Coronary artery (tissue), 2 donors: ENCODE measurements at regions not wholly inside any gene's neighbourhood (a gene's known extent, or its start where the extent isn't known, plus 50 kb on each side); places are given as distances from the start of the nearest gene placed in this dataset.

ENCODE experiments used
- DNase-seq: peaks from one replicate; pipeline ENCODE4 v3.0.0-alpha.2; 2017; ENCODE audit warnings: low spot score
- H3K27ac ChIP-seq, 2 donors: fragments of 200-600 bp; sonication (generic); one replicate each; pipeline ENCODE4 v1.5.1; 2016 to 2019
- H3K4me3 ChIP-seq: fragments of 200-600 bp; sonication (generic); 2 replicates; pipeline ENCODE4 v1.5.1; 2016; ENCODE audit warnings: mild to moderate bottlenecking, moderate library complexity
- CTCF ChIP-seq: fragments of 200-600 bp; sonication (generic); IDR thresholded peaks from one replicate; pipeline ENCODE4 v1.5.1; 2019; ENCODE audit warnings: antibody characterized with exemption

DNA sequence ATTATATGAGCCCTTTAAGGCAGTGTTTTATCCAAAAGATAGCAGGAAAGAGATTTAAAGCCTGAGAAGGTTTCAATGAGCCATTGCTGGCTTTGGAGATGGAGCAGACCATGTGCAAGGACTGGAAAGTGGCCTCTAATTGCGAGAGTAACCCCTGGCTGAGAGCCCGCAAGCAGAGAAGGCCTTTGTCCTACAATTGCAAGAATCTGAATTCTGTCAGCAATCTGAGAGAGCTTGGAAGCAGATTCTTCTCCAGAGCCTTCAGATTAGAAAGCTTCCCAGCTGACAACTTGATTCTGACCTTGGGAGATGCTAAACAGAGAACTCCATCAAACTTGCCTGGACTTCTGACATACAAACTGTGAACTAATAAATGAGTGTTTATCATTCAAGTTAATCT, 528.7 kb upstream of the KLF12 start:
- DNase-seq: no peak
- H3K4me3 ChIP-seq: no peak overlapping the region
- TF ChIP-seq CTCF: no peak
- no peak overlapping the region for H3K27ac ChIP-seq

DNA sequence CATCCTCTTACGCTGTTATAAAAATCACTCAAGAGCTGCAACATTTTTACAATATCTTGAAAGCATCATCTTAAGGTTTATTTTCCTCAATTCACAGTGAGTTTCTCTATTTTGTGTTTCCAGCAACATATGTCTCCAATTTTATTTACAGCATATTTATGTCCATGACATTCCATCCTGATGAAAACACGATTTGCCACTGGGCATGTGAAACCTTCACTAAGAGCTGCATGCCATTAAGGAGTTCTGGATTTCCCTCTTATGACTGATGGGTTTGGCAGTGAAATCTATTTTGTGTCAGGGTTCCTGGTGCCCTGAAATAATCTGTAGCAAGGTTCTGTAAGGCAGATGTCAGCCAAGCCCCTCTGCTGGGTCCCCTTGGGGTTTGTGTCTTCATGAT, 527.6 kb upstream of the KLF12 start:
- Histone ChIP-seq H3K4me3 (no peak overlapping the region), H3K27ac (no peak overlapping the region)
- TF ChIP-seq CTCF: no peak
- DNase-seq: no peak

- no peak for DNase-seq
- no peak overlapping the region for H3K27ac ChIP-seq
These were observed 523.6 kb upstream of the KLF12 start for GRCh38 chr13:74657765-74658164.

DNA sequence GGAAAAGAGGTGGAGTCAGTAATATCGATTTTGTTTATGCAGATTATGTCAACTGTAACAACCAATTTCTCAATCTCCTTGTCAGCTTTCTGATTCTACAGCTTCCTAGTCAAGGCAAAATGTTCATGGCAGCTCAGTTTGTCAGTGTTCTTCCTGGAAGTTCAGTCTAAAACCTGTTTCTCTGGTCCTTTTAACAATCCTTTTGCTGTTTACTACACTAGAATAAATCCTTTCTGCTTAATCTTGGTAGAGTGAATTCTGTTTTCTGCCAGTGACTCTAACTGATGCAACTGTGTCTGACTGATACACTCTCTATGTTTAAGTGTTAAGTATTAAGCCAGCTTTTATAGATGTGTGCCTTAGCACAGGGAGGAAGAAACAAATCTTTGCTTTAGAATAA, 516.9 kb upstream of the KLF12 start:
- DNase-seq: no peak
- no peak for TF ChIP-seq CTCF

More at GRCh38 chr13:74657765-74658164, 523.6 kb upstream of the KLF12 start:
- no peak for TF ChIP-seq CTCF
- H3K4me3 ChIP-seq: no peak overlapping the region

DNA sequence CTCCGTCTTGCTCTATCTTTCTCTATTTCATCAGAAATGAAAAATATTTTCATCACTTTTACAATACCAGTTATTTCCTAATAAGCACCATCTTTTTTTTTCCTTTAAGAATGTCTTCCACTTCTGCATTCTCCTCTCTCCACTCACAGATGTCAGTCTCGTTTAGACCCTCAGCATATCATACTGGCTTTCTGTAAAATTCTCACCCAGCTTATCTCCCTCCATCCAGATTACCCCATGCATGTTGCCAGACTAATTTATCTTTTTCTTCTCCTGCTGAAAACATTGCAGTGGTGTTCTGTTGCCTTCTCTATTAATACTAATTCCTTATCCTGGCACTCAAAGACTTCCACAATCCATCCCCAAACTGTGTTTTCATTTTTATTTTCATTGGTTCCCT, 513.8 kb upstream of the KLF12 start:
- Histone ChIP-seq H3K27ac (no peak overlapping the region), H3K4me3 (no peak overlapping the region)
- no peak for DNase-seq
- TF ChIP-seq CTCF: no peak

More for the DNA sequence above, 516.9 kb upstream of the KLF12 start:
- Histone ChIP-seq H3K4me3 (no peak overlapping the region), H3K27ac (no peak overlapping the region)

DNA sequence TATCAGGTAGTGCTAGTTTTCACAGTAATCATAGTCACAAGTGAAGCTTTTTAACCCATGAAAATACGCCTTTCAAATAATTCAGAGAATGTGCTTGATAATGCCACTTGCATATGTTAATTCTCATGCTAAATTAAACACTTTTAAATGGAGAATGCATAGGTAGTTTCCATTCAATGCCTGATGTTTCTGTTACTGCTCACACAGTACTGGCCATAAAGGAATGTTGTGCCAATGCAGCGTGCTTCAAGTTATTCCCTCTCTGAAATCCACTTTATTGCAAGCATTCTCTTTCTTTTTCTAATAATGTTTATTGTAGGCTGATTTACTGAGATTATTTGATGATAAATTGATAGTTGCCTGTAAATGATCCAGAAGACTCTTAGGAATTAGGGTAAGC, 513.0 kb upstream of the KLF12 start:
- no peak overlapping the region for H3K4me3 ChIP-seq
- DNase-seq: no peak
- no peak overlapping the region for H3K27ac ChIP-seq
- TF ChIP-seq CTCF: no peak

DNA sequence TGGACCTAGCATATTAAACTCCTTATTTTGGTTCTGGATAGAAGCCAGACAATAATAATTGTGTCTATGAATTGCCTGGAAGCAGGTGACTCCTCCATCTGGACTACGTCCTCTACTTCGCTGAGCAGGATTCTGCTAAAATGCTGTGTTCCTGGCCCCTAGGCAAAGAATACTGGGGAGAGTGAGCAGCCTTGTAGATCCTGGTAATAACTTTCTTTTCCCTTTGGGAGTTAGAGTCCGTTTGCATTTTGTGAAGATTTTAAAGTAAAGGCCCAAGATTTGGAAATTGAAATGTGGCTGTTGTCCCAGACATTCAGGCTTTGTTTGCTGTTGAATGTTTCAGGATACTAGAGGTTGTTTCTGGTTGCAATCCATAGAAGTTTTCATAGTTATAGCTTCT, 511.9 kb upstream of the KLF12 start:
- Histone ChIP-seq H3K27ac (no peak overlapping the region), H3K4me3 (no peak overlapping the region)
- no peak for TF ChIP-seq CTCF
- no peak for DNase-seq
